ENCODE measurements at regions not wholly inside any gene's neighbourhood (a gene's known extent, or its start where the extent isn't known, plus 50 kb on each side); places are given as distances from the start of the nearest gene placed in this dataset.

DNA sequence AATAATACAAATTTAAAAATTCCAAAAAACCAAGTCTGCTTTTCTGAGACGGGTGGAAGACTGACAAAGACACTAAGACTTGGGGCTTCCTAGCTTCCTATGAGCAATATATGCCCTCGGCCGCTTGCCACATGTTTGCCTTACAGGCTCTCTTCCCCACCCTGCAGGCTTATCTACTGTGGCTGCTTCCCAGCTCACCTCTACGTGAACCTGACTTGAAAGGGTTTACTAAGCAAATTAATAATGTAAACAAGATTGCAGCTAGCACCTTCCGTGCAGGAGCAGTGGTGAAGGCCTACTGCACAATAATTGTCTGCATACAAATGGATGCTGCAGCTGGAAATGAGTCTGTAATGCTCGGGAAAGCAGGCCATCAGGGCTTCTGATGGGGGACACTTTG lies 152.9 kb upstream of the DAB1 start:
- no peak for TF ChIP-seq CTCF (IDR thresholded peaks at IDR 0.05)
- TF ChIP-seq POLR2A (IDR thresholded peaks at IDR 0.05) = no peak
